HFFc6 (cell line): ENCODE measurements at regions not wholly inside any gene's neighbourhood (a gene's known extent, or its start where the extent isn't known, plus 50 kb on each side); places are given as distances from the start of the nearest gene placed in this dataset.

Experiments
- DNase-seq: peaks from one replicate; pipeline ENCODE4 v3.0.0-alpha.2; 2018
- H3K27ac Mint-ChIP-seq: 2 replicates; pipeline ENCODE4 v1.8.0; 2020; ENCODE audit warnings: mild to moderate bottlenecking, mixed read lengths
- H3K27me3 Mint-ChIP-seq: 2 replicates; pipeline ENCODE4 v1.8.0; 2021; ENCODE audit warnings: mild to moderate bottlenecking, moderate library complexity, mixed read lengths; ENCODE audit not compliant: insufficient read depth
- H3K36me3 Mint-ChIP-seq: 2 replicates; pipeline ENCODE4 v1.8.0; 2021; ENCODE audit warnings: low read depth, mixed read lengths
- H3K4me1 Mint-ChIP-seq: 2 replicates; pipeline ENCODE4 v1.8.0; 2020; ENCODE audit warnings: low read depth, mixed read lengths
- H3K4me3 Mint-ChIP-seq: 2 replicates; pipeline ENCODE4 v1.8.0; 2020; ENCODE audit warnings: mild to moderate bottlenecking, moderate library complexity, mixed read lengths
- H3K9me3 Mint-ChIP-seq: 2 replicates; pipeline ENCODE4 v1.8.0; 2020; ENCODE audit warnings: mild to moderate bottlenecking, mixed read lengths
- TF ChIP-seq, protein P1 (sequence below): fragments of 200-600 bp; sonication (generic); IDR thresholded peaks from 2 replicates; pipeline ENCODE4 v1.5.0; 2021; ENCODE audit warnings: antibody characterized with exemption, mild to moderate bottlenecking

DNA sequence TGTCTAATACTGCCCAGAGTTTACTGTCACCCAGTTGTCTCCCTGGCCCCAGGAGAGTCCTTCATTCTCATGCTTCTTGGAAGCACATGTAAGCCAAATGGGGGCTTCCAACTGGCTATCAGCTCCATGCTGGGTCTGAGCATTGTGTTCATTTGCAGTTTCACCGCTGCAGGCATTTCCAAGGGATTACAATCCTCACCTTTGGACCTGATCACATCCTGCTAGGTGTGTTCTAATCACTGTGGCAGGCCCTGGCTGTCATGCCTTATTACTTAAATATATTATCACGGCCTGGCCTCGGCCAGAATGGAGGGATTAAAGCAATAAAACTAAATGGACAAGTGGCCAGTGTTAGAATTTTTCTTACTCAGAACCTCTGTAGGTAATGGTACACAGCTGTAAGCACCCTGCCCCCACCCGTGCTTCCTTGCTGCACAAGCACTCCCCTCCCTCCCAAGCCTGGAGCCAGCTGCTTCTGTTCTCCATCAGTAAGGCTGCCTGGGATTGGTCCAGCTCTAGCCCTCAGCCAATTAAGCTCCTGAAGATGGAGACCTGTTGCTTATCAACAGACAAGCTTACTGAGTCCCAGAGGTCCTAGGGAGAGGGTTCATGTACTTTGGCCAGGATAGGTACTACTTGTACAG is 175.9 kb upstream of the RBM19 start:
- H3K27me3 Mint-ChIP-seq = peaks cover 12% of the 10 kb centered on the region
- H3K27ac Mint-ChIP-seq = no peak overlapping the region
- no peak for DNase-seq
- H3K9me3 Mint-ChIP-seq = no peaks in the 10 kb centered on the region
- H3K36me3 Mint-ChIP-seq = no peaks in the 10 kb centered on the region
- no peak overlapping the region for H3K4me3 Mint-ChIP-seq
- TF ChIP-seq, protein P1, sequence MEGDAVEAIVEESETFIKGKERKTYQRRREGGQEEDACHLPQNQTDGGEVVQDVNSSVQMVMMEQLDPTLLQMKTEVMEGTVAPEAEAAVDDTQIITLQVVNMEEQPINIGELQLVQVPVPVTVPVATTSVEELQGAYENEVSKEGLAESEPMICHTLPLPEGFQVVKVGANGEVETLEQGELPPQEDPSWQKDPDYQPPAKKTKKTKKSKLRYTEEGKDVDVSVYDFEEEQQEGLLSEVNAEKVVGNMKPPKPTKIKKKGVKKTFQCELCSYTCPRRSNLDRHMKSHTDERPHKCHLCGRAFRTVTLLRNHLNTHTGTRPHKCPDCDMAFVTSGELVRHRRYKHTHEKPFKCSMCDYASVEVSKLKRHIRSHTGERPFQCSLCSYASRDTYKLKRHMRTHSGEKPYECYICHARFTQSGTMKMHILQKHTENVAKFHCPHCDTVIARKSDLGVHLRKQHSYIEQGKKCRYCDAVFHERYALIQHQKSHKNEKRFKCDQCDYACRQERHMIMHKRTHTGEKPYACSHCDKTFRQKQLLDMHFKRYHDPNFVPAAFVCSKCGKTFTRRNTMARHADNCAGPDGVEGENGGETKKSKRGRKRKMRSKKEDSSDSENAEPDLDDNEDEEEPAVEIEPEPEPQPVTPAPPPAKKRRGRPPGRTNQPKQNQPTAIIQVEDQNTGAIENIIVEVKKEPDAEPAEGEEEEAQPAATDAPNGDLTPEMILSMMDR = no peak
- H3K4me1 Mint-ChIP-seq = peaks cover 13% of the 10 kb centered on the region

DNA sequence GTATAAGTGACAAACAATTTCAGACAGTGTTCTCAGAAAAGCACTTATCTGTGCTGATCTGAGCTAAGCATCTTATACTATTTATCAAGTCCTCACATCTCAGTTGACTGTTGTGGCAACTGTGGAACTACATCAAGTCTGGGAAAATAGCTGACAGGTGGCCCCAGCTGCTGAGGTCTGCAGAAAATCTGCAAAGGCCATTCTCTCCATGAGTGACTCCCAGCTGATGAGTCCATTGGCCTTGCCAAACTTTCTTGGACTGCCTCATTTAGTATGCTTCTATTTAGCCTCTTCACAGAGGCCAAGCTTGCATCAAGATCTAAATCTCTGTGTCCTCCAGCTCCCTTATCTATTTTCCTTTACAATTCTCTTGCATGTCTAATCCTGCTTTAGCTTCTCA is 174.5 kb upstream of the RBM19 start:
- peaks cover 4% of the 10 kb centered on the region for H3K4me1 Mint-ChIP-seq
- H3K9me3 Mint-ChIP-seq = no peaks in the 10 kb centered on the region
- DNase-seq = no peak
- TF ChIP-seq, protein P1 = no peak
- H3K36me3 Mint-ChIP-seq = no peaks in the 10 kb centered on the region
- H3K4me3 Mint-ChIP-seq = no peak overlapping the region
- no peak overlapping the region for H3K27ac Mint-ChIP-seq
- peaks cover 8% of the 10 kb centered on the region for H3K27me3 Mint-ChIP-seq

DNA sequence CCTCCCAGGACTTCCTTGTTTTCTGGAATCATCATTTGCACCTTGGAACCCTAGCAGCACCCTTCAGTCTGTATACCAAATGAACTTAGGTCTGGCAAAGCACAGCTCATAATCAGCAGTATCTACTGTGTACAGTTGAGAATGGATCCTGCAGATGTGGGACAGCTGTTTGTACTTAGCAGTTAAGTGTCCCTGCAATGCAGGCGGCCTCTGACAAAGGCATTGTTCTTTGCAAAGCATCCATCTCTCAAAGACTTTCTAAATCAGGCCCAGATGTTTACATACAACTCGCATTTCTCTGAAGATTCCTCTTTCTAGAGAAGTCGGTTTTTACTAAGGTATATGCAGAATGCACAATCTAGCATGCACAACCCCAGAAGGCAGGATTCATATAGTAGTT is 170.5 kb upstream of the RBM19 start:
- TF ChIP-seq, protein P1 = no peak
- H3K36me3 Mint-ChIP-seq = no peaks in the 10 kb centered on the region
- H3K27ac Mint-ChIP-seq = no peak overlapping the region
- no peaks in the 10 kb centered on the region; the same call in 1 of the 2 replicates for H3K4me1 Mint-ChIP-seq
- H3K27me3 Mint-ChIP-seq = peaks cover 18% of the 10 kb centered on the region
- no peak for DNase-seq
- H3K4me3 Mint-ChIP-seq = no peak overlapping the region
- no peaks in the 10 kb centered on the region for H3K9me3 Mint-ChIP-seq

DNA sequence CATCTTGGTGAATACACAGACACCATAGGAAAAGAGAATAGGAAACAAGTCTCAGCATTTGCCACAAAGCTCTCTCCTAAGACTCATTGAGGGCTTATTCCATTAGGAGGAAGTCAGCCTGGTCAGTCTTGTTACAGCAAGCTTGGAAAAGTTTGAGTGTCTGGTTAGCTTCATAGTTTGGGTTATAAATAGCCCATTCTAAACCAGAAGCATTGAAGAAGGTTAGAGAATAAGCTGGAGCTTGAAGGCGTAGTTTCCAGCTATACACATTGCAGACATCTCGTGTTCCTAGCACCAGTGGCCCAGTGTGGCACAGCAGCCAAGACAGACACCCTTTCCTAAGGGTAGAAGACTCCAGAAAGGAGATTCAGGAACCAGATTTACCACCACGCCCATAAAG is 168.8 kb upstream of the RBM19 start:
- Mint-ChIP-seq H3K4me1 (no peaks in the 10 kb centered on the region; the same call in 1 of the 2 replicates), H3K36me3 (no peaks in the 10 kb centered on the region), H3K27ac (no peak overlapping the region), H3K4me3 (no peak overlapping the region), H3K9me3 (no peaks in the 10 kb centered on the region), H3K27me3 (peaks cover 19% of the 10 kb centered on the region)
- TF ChIP-seq, protein P1 = no peak
- DNase-seq = no peak

GRCh38 chr12:114131824-114132223 is 165.7 kb upstream of the RBM19 start:
- Mint-ChIP-seq H3K4me1 (no peaks in the 10 kb centered on the region), H3K36me3 (no peaks in the 10 kb centered on the region), H3K4me3 (no peak overlapping the region), H3K27ac (no peak overlapping the region), H3K9me3 (no peaks in the 10 kb centered on the region), H3K27me3 (peaks cover 24% of the 10 kb centered on the region)
- TF ChIP-seq, protein P1 = peak; percentile 67
- no peak for DNase-seq
